HepG2 (cell line): ENCODE measurements at regions not wholly inside any gene's neighbourhood (a gene's known extent, or its start where the extent isn't known, plus 50 kb on each side); places are given as distances from the start of the nearest gene placed in this dataset.

Source experiments
- ARID2 ChIP-seq: sonication (generic); formaldehyde crosslinking; IDR thresholded peaks from 2 replicates; pipeline ENCODE4 v1.8.1; 2022; ENCODE audit warnings: mild to moderate bottlenecking, missing genetic modification reagents, borderline replicate concordance
- ATM ChIP-seq: fragments of 450-650 bp; IDR thresholded peaks from 2 replicates; pipeline ENCODE4 v1.7.1; 2017; ENCODE audit warnings: mild to moderate bottlenecking, borderline replicate concordance
- HMG20A ChIP-seq: IDR thresholded peaks from 2 replicates; pipeline ENCODE4 v1.6.1; 2016; ENCODE audit warnings: borderline replicate concordance
- JDP2 ChIP-seq: sonication (generic); formaldehyde crosslinking; IDR thresholded peaks from 2 replicates; pipeline ENCODE4 v1.8.1; 2022; ENCODE audit warnings: missing genetic modification reagents, borderline replicate concordance
- MAF1 ChIP-seq: sonication (generic); formaldehyde crosslinking; IDR thresholded peaks from 2 replicates; pipeline ENCODE4 v1.5.0; 2020; ENCODE audit warnings: missing genetic modification reagents, borderline replicate concordance
- MXI1 ChIP-seq: IDR thresholded peaks from 3 replicates; pipeline ENCODE4 v1.6.1; 2012; ENCODE audit warnings: low read depth, low read length, inconsistent platforms, borderline replicate concordance
- NCOR1 ChIP-seq: fragments of 200-600 bp; sonication (generic); IDR thresholded peaks from 2 replicates; pipeline ENCODE4 v1.7.0; 2017; ENCODE audit warnings: antibody characterized with exemption, low read length, borderline replicate concordance
- PHF8 ChIP-seq: sonication (generic); formaldehyde crosslinking; IDR thresholded peaks from 2 replicates; pipeline ENCODE4 v1.5.0; 2020; ENCODE audit warnings: missing genetic modification reagents
- RCOR2 ChIP-seq: IDR thresholded peaks from 2 replicates; pipeline ENCODE4 v1.6.1; 2016; ENCODE audit warnings: missing biosample characterization, missing genetic modification reagents
- RFXAP ChIP-seq: sonication (generic); formaldehyde crosslinking; IDR thresholded peaks from 2 replicates; pipeline ENCODE4 v1.4.0; 2020; ENCODE audit warnings: missing genetic modification reagents, borderline replicate concordance
- TBP ChIP-seq: sonication (generic); formaldehyde crosslinking; IDR thresholded peaks from 2 replicates; pipeline ENCODE4 v1.5.0; 2020; ENCODE audit warnings: missing genetic modification reagents
- ZFP1 ChIP-seq: IDR thresholded peaks from 2 replicates; pipeline ENCODE4 v1.6.1; 2016
- ZNF256 ChIP-seq: sonication (generic); formaldehyde crosslinking; conservative IDR thresholded peaks from 2 replicates; pipeline ENCODE4 v1.4.0; 2020; ENCODE audit warnings: missing genetic modification reagents
- ZNF543 ChIP-seq: sonication (generic); formaldehyde crosslinking; IDR thresholded peaks from 2 replicates; pipeline ENCODE4 v1.4.0; 2020; ENCODE audit warnings: mild to moderate bottlenecking, missing genetic modification reagents
- ZNF672 ChIP-seq: sonication (generic); formaldehyde crosslinking; IDR thresholded peaks from 2 replicates; pipeline ENCODE4 v1.8.1; 2022; ENCODE audit warnings: missing genetic modification reagents
- ZNF674 ChIP-seq: sonication (generic); formaldehyde crosslinking; IDR thresholded peaks from 2 replicates; pipeline ENCODE4 v1.5.0; 2020; ENCODE audit warnings: low read depth, mild to moderate bottlenecking, missing genetic modification reagents
- ZNF781 ChIP-seq: sonication (generic); formaldehyde crosslinking; IDR thresholded peaks from 2 replicates; pipeline ENCODE4 v1.5.1; 2020; ENCODE audit warnings: borderline replicate concordance, mild to moderate bottlenecking, missing genetic modification reagents; ENCODE audit errors: not compliant biosample characterization
- ZNF782 ChIP-seq: sonication (generic); formaldehyde crosslinking; IDR thresholded peaks from 2 replicates; pipeline ENCODE4 v1.4.0; 2020; ENCODE audit warnings: missing genetic modification reagents, mild to moderate bottlenecking, borderline replicate concordance
- ZSCAN21 ChIP-seq: sonication (generic); formaldehyde crosslinking; IDR thresholded peaks from 2 replicates; pipeline ENCODE4 v1.8.0; 2022; ENCODE audit warnings: mild to moderate bottlenecking, missing genetic modification reagents, moderate library complexity, borderline replicate concordance
- ZXDC ChIP-seq: sonication (generic); formaldehyde crosslinking; IDR thresholded peaks from 2 replicates; pipeline ENCODE4 v1.5.0; 2020; ENCODE audit warnings: mild to moderate bottlenecking, missing genetic modification reagents
- TF ChIP-seq, protein P1 (sequence below): sonication (generic); formaldehyde crosslinking; IDR thresholded peaks from 2 replicates; pipeline ENCODE4 v1.4.0; 2020; ENCODE audit warnings: mild to moderate bottlenecking, missing genetic modification reagents, borderline replicate concordance
- TF ChIP-seq, protein P2 (sequence below): sonication (generic); formaldehyde crosslinking; IDR thresholded peaks from 2 replicates; pipeline ENCODE4 v1.5.0; 2020; ENCODE audit warnings: missing genetic modification reagents
- TF ChIP-seq, protein P3 (sequence below): IDR thresholded peaks from 2 replicates; pipeline ENCODE4 v1.6.1; 2016

DNA sequence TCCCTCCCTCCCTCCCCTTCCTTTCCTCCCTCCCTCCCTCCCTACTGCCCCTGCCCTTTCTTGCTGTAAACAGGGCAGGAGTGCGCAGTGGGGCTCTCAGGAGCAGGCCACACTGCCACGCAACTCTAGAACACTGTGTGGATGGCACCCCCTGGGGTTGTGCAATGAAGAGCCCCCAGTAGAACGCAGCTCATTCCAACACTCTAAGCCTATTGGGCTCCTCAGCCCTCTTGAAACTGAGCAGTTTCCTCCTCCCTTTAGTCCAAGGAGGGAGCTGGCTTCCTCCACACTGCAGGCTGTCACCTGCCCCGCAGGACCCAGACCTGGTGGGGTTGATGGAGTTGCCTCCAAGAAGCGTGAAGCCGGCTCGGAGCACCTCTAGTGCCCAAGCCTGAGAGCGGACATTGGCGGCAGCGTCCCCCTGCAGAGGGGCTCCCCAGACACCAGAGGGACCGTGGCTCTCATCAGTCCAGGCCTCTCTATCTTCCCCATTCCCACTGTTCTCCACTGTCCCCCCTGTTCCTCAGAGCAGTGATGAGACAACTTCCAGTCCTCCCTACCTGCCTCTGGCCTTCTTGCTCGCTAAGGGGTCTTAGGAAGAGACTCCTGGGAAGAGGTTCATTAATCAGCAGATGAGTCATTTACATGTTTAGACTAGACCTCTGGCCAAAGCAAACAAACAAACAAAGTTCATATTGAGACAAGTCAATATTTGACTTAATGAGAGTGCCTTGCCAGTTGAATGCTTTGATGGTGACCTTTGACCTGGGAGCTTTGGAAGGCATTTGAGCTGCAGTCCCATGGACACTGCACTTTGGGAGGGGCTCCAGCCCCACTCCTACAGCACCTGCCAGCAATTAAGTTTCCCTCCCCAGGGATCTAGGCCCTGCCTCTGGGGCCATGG, 64.0 kb downstream of the RPUSD4 start (continued):
- TF ChIP-seq, protein P1, sequence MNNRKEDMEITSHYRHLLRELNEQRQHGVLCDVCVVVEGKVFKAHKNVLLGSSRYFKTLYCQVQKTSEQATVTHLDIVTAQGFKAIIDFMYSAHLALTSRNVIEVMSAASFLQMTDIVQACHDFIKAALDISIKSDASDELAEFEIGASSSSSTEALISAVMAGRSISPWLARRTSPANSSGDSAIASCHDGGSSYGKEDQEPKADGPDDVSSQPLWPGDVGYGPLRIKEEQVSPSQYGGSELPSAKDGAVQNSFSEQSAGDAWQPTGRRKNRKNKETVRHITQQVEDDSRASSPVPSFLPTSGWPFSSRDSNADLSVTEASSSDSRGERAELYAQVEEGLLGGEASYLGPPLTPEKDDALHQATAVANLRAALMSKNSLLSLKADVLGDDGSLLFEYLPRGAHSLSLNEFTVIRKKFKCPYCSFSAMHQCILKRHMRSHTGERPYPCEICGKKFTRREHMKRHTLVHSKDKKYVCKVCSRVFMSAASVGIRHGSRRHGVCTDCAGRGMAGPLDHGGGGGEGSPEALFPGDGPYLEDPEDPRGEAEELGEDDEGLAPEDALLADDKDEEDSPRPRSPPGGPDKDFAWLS (CRISPR knock-in tag) = no peak
- TF ChIP-seq, protein P2, sequence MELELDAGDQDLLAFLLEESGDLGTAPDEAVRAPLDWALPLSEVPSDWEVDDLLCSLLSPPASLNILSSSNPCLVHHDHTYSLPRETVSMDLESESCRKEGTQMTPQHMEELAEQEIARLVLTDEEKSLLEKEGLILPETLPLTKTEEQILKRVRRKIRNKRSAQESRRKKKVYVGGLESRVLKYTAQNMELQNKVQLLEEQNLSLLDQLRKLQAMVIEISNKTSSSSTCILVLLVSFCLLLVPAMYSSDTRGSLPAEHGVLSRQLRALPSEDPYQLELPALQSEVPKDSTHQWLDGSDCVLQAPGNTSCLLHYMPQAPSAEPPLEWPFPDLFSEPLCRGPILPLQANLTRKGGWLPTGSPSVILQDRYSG (CRISPR knock-in tag) = no peak
- TF ChIP-seq MAF1 (CRISPR knock-in tag) (no peak), RCOR2 (CRISPR knock-in tag) (peak; percentile 47; the same call in 1 of the 2 replicates), ZSCAN21 (CRISPR knock-in tag) (peak; percentile 44), ZNF672 (no peak), ATM (no peak), ZNF781 (no peak), HMG20A (CRISPR knock-in tag) (peak; percentile 72; the same call in 1 of the 2 replicates), MXI1 (peak; percentile 26; the same call in 1 of the 3 replicates), TBP (CRISPR knock-in tag) (no peak), ZXDC (CRISPR knock-in tag) (no peak), ZNF782 (CRISPR knock-in tag) (no peak), ZNF674 (CRISPR knock-in tag) (no peak), ARID2 (0 out of 2 replicates have a peak, but pooled peaks have one; percentile 19), RFXAP (0 out of 2 replicates have a peak, but pooled peaks have one; percentile 36), ZFP1 (CRISPR knock-in tag) (0 out of 2 replicates have a peak, but pooled peaks have one; percentile 48), ZNF256 (no peak), NCOR1 (peak; percentile 95), JDP2 (CRISPR knock-in tag) (no peak), ZNF543 (no peak), PHF8 (CRISPR knock-in tag) (peak; percentile 21; the same call in 1 of the 2 replicates)
- TF ChIP-seq, protein P3, sequence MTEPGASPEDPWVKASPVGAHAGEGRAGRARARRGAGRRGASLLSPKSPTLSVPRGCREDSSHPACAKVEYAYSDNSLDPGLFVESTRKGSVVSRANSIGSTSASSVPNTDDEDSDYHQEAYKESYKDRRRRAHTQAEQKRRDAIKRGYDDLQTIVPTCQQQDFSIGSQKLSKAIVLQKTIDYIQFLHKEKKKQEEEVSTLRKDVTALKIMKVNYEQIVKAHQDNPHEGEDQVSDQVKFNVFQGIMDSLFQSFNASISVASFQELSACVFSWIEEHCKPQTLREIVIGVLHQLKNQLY (CRISPR knock-in tag) = peak; percentile 37; the same call in 1 of the 2 replicates
